EH (cell line): ENCODE measurements at regions not wholly inside any gene's neighbourhood (a gene's known extent, or its start where the extent isn't known, plus 50 kb on each side); places are given as distances from the start of the nearest gene placed in this dataset.

Source experiments
- DNase-seq: peaks from one replicate; pipeline ENCODE4 v3.0.0-alpha.2; 2015; ENCODE audit warnings: low read depth

- peak; percentile 53 for DNase-seq
Observed at GRCh38 chr18:11553098-11553940, 56.1 kb upstream of the SLC35G4 start.

GRCh38 chr18:11548916-11549551 lies 60.4 kb upstream of the SLC35G4 start:
- no peak for DNase-seq

GRCh38 chr18:11548396-11548795 lies 61.0 kb upstream of the SLC35G4 start:
- no peak for DNase-seq

GRCh38 chr18:11544060-11544633 lies 65.2 kb upstream of the SLC35G4 start:
- DNase-seq, result no peak

- no peak for DNase-seq
Observed at GRCh38 chr18:11541179-11541578, 68.2 kb upstream of the SLC35G4 start.

- no peak for DNase-seq
Observed at GRCh38 chr18:11533942-11534496, 75.4 kb upstream of the SLC35G4 start.

- no peak for DNase-seq
Observed at GRCh38 chr18:11533513-11533890, 75.9 kb upstream of the SLC35G4 start.

GRCh38 chr18:11532758-11533512 lies 76.5 kb upstream of the SLC35G4 start:
- DNase-seq, result no peak

- DNase-seq, result peak; percentile 1
Observed at GRCh38 chr18:11529081-11529480, 80.3 kb upstream of the SLC35G4 start.

- DNase-seq, result no peak
Observed at GRCh38 chr18:11526675-11527074, 82.7 kb upstream of the SLC35G4 start.

- DNase-seq, result no peak
Observed at GRCh38 chr18:11523804-11524203, 85.6 kb upstream of the SLC35G4 start.

GRCh38 chr18:11522992-11523391 lies 86.4 kb upstream of the SLC35G4 start:
- no peak for DNase-seq

- peak; percentile 3 for DNase-seq
Observed at GRCh38 chr18:11521853-11522252, 87.5 kb upstream of the SLC35G4 start.

- DNase-seq, result no peak
Observed at GRCh38 chr18:11520536-11520935, 88.9 kb upstream of the SLC35G4 start.

GRCh38 chr18:11518788-11519685 lies 90.4 kb upstream of the SLC35G4 start:
- DNase-seq, result peak; percentile 49

- no peak for DNase-seq
Observed at GRCh38 chr18:11517704-11518103, 91.7 kb upstream of the SLC35G4 start.

GRCh38 chr18:11516751-11517503 lies 92.5 kb upstream of the SLC35G4 start:
- no peak for DNase-seq

- no peak for DNase-seq
Observed at GRCh38 chr18:11514267-11514666, 95.1 kb upstream of the SLC35G4 start.

- peak; percentile 26 for DNase-seq
Observed at GRCh38 chr18:11512096-11513025, 97.0 kb upstream of the SLC35G4 start.
